HEK293 (cell line): ENCODE measurements at regions not wholly inside any gene's neighbourhood (a gene's known extent, or its start where the extent isn't known, plus 50 kb on each side); places are given as distances from the start of the nearest gene placed in this dataset.
"Not testable (repeated sequence)": the region's sequence is repeated elsewhere in the genome, so short reads cannot be mapped to it uniquely, and the experiment has no call there.

Experiments used
- CTCF ChIA-PET: fragments of 350-600 bp; formaldehyde crosslinking; extraction: SDS; loops from one replicate; lab custom pipeline; 2021; ENCODE audit warnings: antibody characterized with exemption; lab: Yijun Ruan, JAX
- POLR2A ChIA-PET: fragments of 300-600 bp; formaldehyde crosslinking; extraction: SDS; loops from one replicate; lab custom pipeline; 2020; ENCODE audit warnings: antibody characterized with exemption, inconsistent platforms; lab: Yijun Ruan, JAX
- H3K27ac ChIP-seq: fragments of 200-500 bp; sonication (Bioruptor generic); 2 replicates; pipeline ENCODE4 v1.5.1; 2014; ENCODE audit warnings: low read depth, low read length, control low read depth, inconsistent platforms; ENCODE audit errors: extremely low read depth
- H3K36me3 ChIP-seq, 2 experiments: fragments of 200-500 bp in 1 of 2; sonication (Bioruptor generic) in 1 of 2; 1 replicate in 1 of 2; 2 replicates in 1 of 2; pipeline ENCODE4 v1.5.1; 2014 to 2017; ENCODE audit warnings: inconsistent platforms in 2 of 2, low read length in 2 of 2; ENCODE audit not compliant: control insufficient read depth in 2 of 2, insufficient read depth in 1 of 2
- H3K4me1 ChIP-seq: fragments of 200-500 bp; sonication (Bioruptor generic); 2 replicates; pipeline ENCODE4 v1.5.1; 2014; ENCODE audit warnings: mild to moderate bottlenecking, low read length, inconsistent platforms; ENCODE audit not compliant: control insufficient read depth, insufficient read depth
- H3K4me3 ChIP-seq: 2 replicates; pipeline ENCODE4 v1.5.1; 2011; ENCODE audit warnings: low read depth, mild to moderate bottlenecking, control low read depth, low read length, moderate library complexity
- H3K9me3 ChIP-seq: fragments of 200-500 bp; sonication (Bioruptor generic); 2 replicates; pipeline ENCODE4 v1.5.1; 2014; ENCODE audit warnings: low read depth, low read length, inconsistent platforms; ENCODE audit not compliant: control insufficient read depth, insufficient read depth
- ATF2 ChIP-seq: fragments of 450-650 bp; formaldehyde crosslinking; IDR thresholded peaks from 2 replicates; pipeline ENCODE4 v1.5.1; 2016; ENCODE audit warnings: missing biosample characterization, missing genetic modification characterization, low read depth
- CTCF ChIP-seq: fragments of 450-650 bp; formaldehyde crosslinking; IDR thresholded peaks from 2 replicates; pipeline ENCODE4 v1.5.1; 2016; ENCODE audit warnings: missing biosample characterization, missing genetic modification characterization
- FEZF1 ChIP-seq: fragments of 450-650 bp; formaldehyde crosslinking; IDR thresholded peaks from 2 replicates; pipeline ENCODE4 v1.5.1; 2016; ENCODE audit warnings: missing biosample characterization, missing genetic modification characterization
- GLIS1 ChIP-seq: fragments of 450-650 bp; formaldehyde crosslinking; IDR thresholded peaks from 2 replicates; pipeline ENCODE4 v1.5.1; 2016; ENCODE audit warnings: missing biosample characterization, missing genetic modification characterization
- IKZF3 ChIP-seq: fragments of 450-650 bp; IDR thresholded peaks from 2 replicates; pipeline ENCODE4 v1.5.0; 2018; ENCODE audit warnings: missing biosample characterization, mild to moderate bottlenecking, missing genetic modification characterization, moderate library complexity
- MEIS1 ChIP-seq: sonication (generic); formaldehyde crosslinking; IDR thresholded peaks from 2 replicates; pipeline ENCODE4 v1.8.1; 2022; ENCODE audit warnings: missing genetic modification reagents, mild to moderate bottlenecking, borderline replicate concordance
- SP7 ChIP-seq: fragments of 450-650 bp; formaldehyde crosslinking; IDR thresholded peaks from 2 replicates; pipeline ENCODE4 v1.5.1; 2016; ENCODE audit warnings: missing biosample characterization, missing genetic modification characterization
- ZBTB17 ChIP-seq: fragments of 450-650 bp; formaldehyde crosslinking; IDR thresholded peaks from 2 replicates; pipeline ENCODE4 v1.5.1; 2016; ENCODE audit warnings: missing biosample characterization, missing genetic modification characterization
- ZBTB20 ChIP-seq: fragments of 450-650 bp; formaldehyde crosslinking; IDR thresholded peaks from 2 replicates; pipeline ENCODE4 v1.5.1; 2016; ENCODE audit warnings: missing biosample characterization, missing genetic modification characterization
- ZNF114 ChIP-seq: fragments of 450-650 bp; formaldehyde crosslinking; IDR thresholded peaks from 2 replicates; pipeline ENCODE4 v1.5.0; 2017; ENCODE audit warnings: missing biosample characterization, missing genetic modification characterization
- ZNF148 ChIP-seq: fragments of 450-650 bp; formaldehyde crosslinking; IDR thresholded peaks from 2 replicates; pipeline ENCODE4 v1.5.0; 2017; ENCODE audit warnings: missing biosample characterization, missing genetic modification characterization, borderline replicate concordance
- ZNF350 ChIP-seq: fragments of 450-650 bp; formaldehyde crosslinking; IDR thresholded peaks from 2 replicates; pipeline ENCODE4 v1.5.0; 2017; ENCODE audit warnings: missing biosample characterization, mild to moderate bottlenecking, missing genetic modification characterization
- ZNF366 ChIP-seq: fragments of 450-650 bp; formaldehyde crosslinking; conservative IDR thresholded peaks from 2 replicates; pipeline ENCODE4 v1.5.1; 2016; ENCODE audit warnings: missing biosample characterization, missing genetic modification characterization
- ZNF433 ChIP-seq: fragments of 450-650 bp; formaldehyde crosslinking; IDR thresholded peaks from 2 replicates; pipeline ENCODE4 v1.5.1; 2016; ENCODE audit warnings: missing biosample characterization, missing genetic modification characterization, low read depth
- ZNF513 ChIP-seq: fragments of 450-650 bp; IDR thresholded peaks from 2 replicates; pipeline ENCODE4 v1.5.1; 2018; ENCODE audit warnings: missing biosample characterization, missing genetic modification characterization
- ZNF626 ChIP-seq: fragments of 450-650 bp; sonication (Bioruptor Pico); formaldehyde crosslinking; IDR thresholded peaks from 2 replicates; pipeline ENCODE4 v1.5.1; 2018; ENCODE audit warnings: missing biosample characterization, missing genetic modification characterization, inconsistent platforms
- ZNF654 ChIP-seq: fragments of 450-650 bp; formaldehyde crosslinking; IDR thresholded peaks from 2 replicates; pipeline ENCODE4 v1.5.1; 2016; ENCODE audit warnings: low read depth, missing biosample characterization, missing genetic modification characterization
- ZNF791 ChIP-seq: fragments of 450-650 bp; formaldehyde crosslinking; IDR thresholded peaks from 2 replicates; pipeline ENCODE4 v1.5.1; 2016; ENCODE audit warnings: missing biosample characterization, missing genetic modification characterization

DNA sequence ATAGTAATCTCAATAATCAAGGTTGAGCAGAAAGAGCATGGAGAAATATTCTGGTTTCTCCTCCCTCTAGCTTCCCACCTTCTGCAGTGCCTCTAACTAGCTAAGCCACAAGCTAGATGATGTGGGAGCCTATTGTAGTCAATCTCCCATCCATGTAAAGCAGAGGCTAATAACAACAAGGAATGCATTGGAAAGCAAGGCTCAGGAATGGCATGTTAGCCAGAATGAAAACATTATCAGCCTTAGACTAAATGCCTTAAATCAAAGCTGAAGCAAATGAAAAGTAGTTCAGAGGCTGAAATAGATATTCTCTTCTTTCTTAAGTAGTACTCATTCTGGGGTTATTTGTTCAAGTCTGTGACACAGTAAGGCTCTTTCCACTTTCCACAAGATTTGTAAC lies 350.3 kb upstream of the DPPA4 start (continued):
- no peak for TF ChIP-seq ZNF433 (tag by site-specific recombination)

DNA sequence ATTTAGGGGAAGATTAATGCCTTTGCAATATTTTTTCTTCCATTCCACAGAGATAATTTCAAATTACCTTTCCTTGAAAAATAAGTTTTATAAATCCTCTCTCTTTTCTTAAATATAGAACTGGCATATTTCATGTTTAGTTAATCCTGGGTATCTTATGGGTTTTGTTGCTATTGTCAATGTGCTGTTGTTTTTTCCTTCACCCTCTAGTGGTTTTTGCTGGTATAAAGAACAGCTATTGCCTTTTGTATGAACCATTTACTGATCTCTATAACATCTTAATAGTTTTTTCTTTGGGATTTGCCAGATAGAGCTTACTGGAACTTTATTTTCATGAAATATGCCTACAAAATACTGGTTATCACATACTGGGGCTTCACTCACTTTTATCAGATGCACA lies 359.6 kb upstream of the DPPA4 start:
- H3K27ac ChIP-seq = no peak overlapping the region
- no peak for TF ChIP-seq ZNF791 (tag by site-specific recombination)
- TF ChIP-seq GLIS1 (tag by site-specific recombination) = no peak
- no peak for TF ChIP-seq ZNF114 (tag by site-specific recombination)
- no peak for TF ChIP-seq ZBTB20
- no peak for TF ChIP-seq ZBTB17
- no peak for TF ChIP-seq MEIS1
- no peak for TF ChIP-seq ZNF366 (tag by site-specific recombination)
- TF ChIP-seq ZNF148 = no peak
- TF ChIP-seq CTCF (tag by site-specific recombination) = no peak
- no peak for TF ChIP-seq IKZF3
- TF ChIP-seq, all 188 proteins: peak for 0
- H3K4me1 ChIP-seq = no peaks in the 10 kb centered on the region
- ChIA-PET POLR2A (no interaction called here), CTCF (interaction anchor here (0.7 kb wide), 1 partner anchor 17 kb away, joined by 4 read pairs; no protein-coding TSS in a partner anchor)
- H3K9me3 ChIP-seq = no peaks in the 10 kb centered on the region
- H3K36me3 ChIP-seq = no peaks in the 10 kb centered on the region
- H3K4me3 ChIP-seq = no peak overlapping the region

GRCh38 chr3:109702252-109702651 lies 364.9 kb upstream of the DPPA4 start:
- H3K9me3 ChIP-seq = no peaks in the 10 kb centered on the region
- no peak overlapping the region for H3K27ac ChIP-seq
- no peaks in the 10 kb centered on the region for H3K4me1 ChIP-seq
- ChIA-PET CTCF (interaction anchor here (1.0 kb wide), 1 partner anchor 385 kb away, joined by 3 read pairs; no protein-coding TSS in a partner anchor), POLR2A (no interaction called here)
- no peak overlapping the region for H3K4me3 ChIP-seq
- no peak for TF ChIP-seq SP7
- no peaks in the 10 kb centered on the region for H3K36me3 ChIP-seq

- Histone ChIP-seq H3K36me3 (no peaks in the 10 kb centered on the region), H3K27ac (no peak overlapping the region), H3K4me1 (no peaks in the 10 kb centered on the region), H3K4me3 (no peak overlapping the region), H3K9me3 (no peaks in the 10 kb centered on the region)
- POLR2A ChIA-PET = no interaction called here
- CTCF ChIA-PET = interaction anchor here (0.6 kb wide), 1 partner anchor 678 kb away, joined by 4 read pairs; no protein-coding TSS in a partner anchor
- TF ChIP-seq ZNF513 (tag by site-specific recombination) (no peak), ZNF654 (tag by site-specific recombination) (no peak), FEZF1 (tag by site-specific recombination) (no peak), ATF2 (tag by site-specific recombination) (no peak), ZNF626 (tag by site-specific recombination) (no peak), ZNF350 (tag by site-specific recombination) (no peak)
These were observed 365.6 kb upstream of the DPPA4 start for GRCh38 chr3:109702976-109703375.

DNA sequence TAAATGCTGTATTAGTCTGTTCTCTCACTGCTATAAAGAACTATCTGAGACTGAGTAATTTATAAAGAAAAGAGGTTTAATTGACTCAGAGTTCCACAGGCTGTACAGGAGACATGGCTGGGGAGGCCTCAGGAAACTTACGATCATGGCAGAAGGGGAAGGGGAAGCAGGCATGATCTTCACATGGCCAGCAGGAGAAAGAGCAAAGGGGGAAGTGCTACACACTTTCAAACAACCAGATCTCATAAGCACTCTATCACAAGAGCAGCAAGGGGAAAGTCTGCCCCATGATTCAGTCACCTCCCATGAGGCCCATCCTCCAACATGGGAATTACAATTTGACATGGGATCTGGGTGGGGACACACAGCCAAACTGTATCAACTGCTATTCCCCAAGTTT lies 367.8 kb upstream of the DPPA4 start:
- H3K27ac ChIP-seq, POLR2A ChIA-PET, H3K4me1 ChIP-seq, H3K9me3 ChIP-seq, H3K4me3 ChIP-seq, H3K36me3 ChIP-seq, CTCF ChIA-PET: not testable (repeated sequence)
